ENCODE measurements at regions not wholly inside any gene's neighbourhood (a gene's known extent, or its start where the extent isn't known, plus 50 kb on each side); places are given as distances from the start of the nearest gene placed in this dataset.

GRCh38 chr5:105030153-105030552 lies 1467.6 kb upstream of the NUDT12 start:
- no peak overlapping the region for H3K4me3 ChIP-seq (ENCODE audit: low read depth, low read length)

- H3K4me3 ChIP-seq (ENCODE audit: low read depth, low read length), result no peak overlapping the region
These were observed 1452.5 kb upstream of the NUDT12 start for GRCh38 chr5:105015098-105015497.

- H3K4me3 ChIP-seq (ENCODE audit: low read depth, low read length), result no peak overlapping the region
These were observed 1436.0 kb upstream of the NUDT12 start for GRCh38 chr5:104998572-104998971.

GRCh38 chr5:104998169-104998568 lies 1435.6 kb upstream of the NUDT12 start:
- no peak overlapping the region for H3K4me3 ChIP-seq (ENCODE audit: low read depth, low read length)

GRCh38 chr5:104987074-104987473 lies 1424.5 kb upstream of the NUDT12 start:
- H3K4me3 ChIP-seq (ENCODE audit: low read depth, low read length), result no peak overlapping the region

GRCh38 chr5:104977529-104977928 lies 1414.9 kb upstream of the NUDT12 start:
- no peak overlapping the region for H3K4me3 ChIP-seq (ENCODE audit: low read depth, low read length)

GRCh38 chr5:104967806-104968410 lies 1405.3 kb upstream of the NUDT12 start:
- H3K4me3 ChIP-seq (ENCODE audit: low read depth, low read length), result no peak overlapping the region

GRCh38 chr5:104965006-104965405 lies 1402.4 kb upstream of the NUDT12 start:
- H3K4me3 ChIP-seq (ENCODE audit: low read depth, low read length), result no peak overlapping the region

GRCh38 chr5:104955479-104955878 lies 1392.9 kb upstream of the NUDT12 start:
- no peak overlapping the region for H3K4me3 ChIP-seq (ENCODE audit: low read depth, low read length)

GRCh38 chr5:104952876-104953275 lies 1390.3 kb upstream of the NUDT12 start:
- no peak overlapping the region for H3K4me3 ChIP-seq (ENCODE audit: low read depth, low read length)

- H3K4me3 ChIP-seq (ENCODE audit: low read depth, low read length), result no peak overlapping the region
These were observed 1389.2 kb upstream of the NUDT12 start for GRCh38 chr5:104951829-104952228.

GRCh38 chr5:104947076-104947475 lies 1384.5 kb upstream of the NUDT12 start:
- H3K4me3 ChIP-seq (ENCODE audit: low read depth, low read length), result no peak overlapping the region

- no peak overlapping the region for H3K4me3 ChIP-seq (ENCODE audit: low read depth, low read length)
These were observed 1380.1 kb upstream of the NUDT12 start for GRCh38 chr5:104942735-104943134.

- H3K4me3 ChIP-seq (ENCODE audit: low read depth, low read length), result no peak overlapping the region
These were observed 1378.5 kb upstream of the NUDT12 start for GRCh38 chr5:104941030-104941645.

GRCh38 chr5:104937598-104937997 lies 1375.0 kb upstream of the NUDT12 start:
- no peak overlapping the region for H3K4me3 ChIP-seq (ENCODE audit: low read depth, low read length)

- H3K4me3 ChIP-seq (ENCODE audit: low read depth, low read length), result no peak overlapping the region
These were observed 1369.8 kb upstream of the NUDT12 start for GRCh38 chr5:104932431-104932830.

GRCh38 chr5:104928906-104929520 lies 1366.4 kb upstream of the NUDT12 start:
- no peak overlapping the region for H3K4me3 ChIP-seq (ENCODE audit: low read depth, low read length)

- no peak overlapping the region for H3K4me3 ChIP-seq (ENCODE audit: low read depth, low read length)
These were observed 1352.6 kb upstream of the NUDT12 start for GRCh38 chr5:104915226-104915625.

GRCh38 chr5:104914536-104915070 lies 1352.0 kb upstream of the NUDT12 start:
- H3K4me3 ChIP-seq (ENCODE audit: low read depth, low read length), result no peak overlapping the region

- no peak overlapping the region for H3K4me3 ChIP-seq (ENCODE audit: low read depth, low read length)
These were observed 1351.3 kb upstream of the NUDT12 start for GRCh38 chr5:104913841-104914281.

- H3K4me3 ChIP-seq (ENCODE audit: low read depth, low read length), result no peak overlapping the region
These were observed 1347.2 kb upstream of the NUDT12 start for GRCh38 chr5:104909803-104910202.

- H3K4me3 ChIP-seq (ENCODE audit: low read depth, low read length), result no peak overlapping the region
These were observed 1342.0 kb upstream of the NUDT12 start for GRCh38 chr5:104904561-104904960.
